GM18867 (cell line): ENCODE measurements at regions not wholly inside any gene's neighbourhood (a gene's known extent, or its start where the extent isn't known, plus 50 kb on each side); places are given as distances from the start of the nearest gene placed in this dataset.
A peak's percentile ranks its signal among the peaks of the same experiment; 100 is the strongest.

Experiments used
- ATAC-seq: cut with Tn5 transposase; IDR thresholded peaks from one replicate; pipeline ENCODE4 v1.9.1; 2021; ENCODE audit warnings: mild to moderate bottlenecking, moderate library complexity; ENCODE audit not compliant: unreplicated experiment

GRCh38 chr13:80419416-80419815 is 78.5 kb upstream of the SPRY2 start:
- no peak for ATAC-seq

GRCh38 chr13:80413611-80414010 is 72.7 kb upstream of the SPRY2 start:
- no peak for ATAC-seq

- no peak for ATAC-seq
These were observed 67.3 kb upstream of the SPRY2 start for GRCh38 chr13:80408270-80408669.

GRCh38 chr13:80400865-80401426 is 60.0 kb upstream of the SPRY2 start:
- ATAC-seq, result peak; percentile 45

- ATAC-seq, result peak; percentile 45
These were observed 59.4 kb upstream of the SPRY2 start for GRCh38 chr13:80400164-80400864.

GRCh38 chr13:80399340-80400163 is 58.6 kb upstream of the SPRY2 start:
- ATAC-seq, result peak; percentile 70
